SU-DHL-6 (cell line): ENCODE measurements at regions not wholly inside any gene's neighbourhood (a gene's known extent, or its start where the extent isn't known, plus 50 kb on each side); places are given as distances from the start of the nearest gene placed in this dataset.

Experiments used
- CTCF ChIP-seq: fragments of 200-600 bp; sonication (generic); IDR thresholded peaks from one replicate; pipeline ENCODE4 v1.5.1; 2017; ENCODE audit warnings: antibody characterized with exemption, mild to moderate bottlenecking, low read length, moderate library complexity; ENCODE audit not compliant: insufficient read depth, poor library complexity, severe bottlenecking
- EZH2phosphoT487 ChIP-seq: fragments of 200-600 bp; sonication (generic), shearing (Covaris generic); conservative IDR thresholded peaks from 2 replicates; pipeline ENCODE4 v1.6.1; 2018; ENCODE audit warnings: mild to moderate bottlenecking, antibody characterized with exemption, low read length, moderate library complexity, mixed read lengths

DNA sequence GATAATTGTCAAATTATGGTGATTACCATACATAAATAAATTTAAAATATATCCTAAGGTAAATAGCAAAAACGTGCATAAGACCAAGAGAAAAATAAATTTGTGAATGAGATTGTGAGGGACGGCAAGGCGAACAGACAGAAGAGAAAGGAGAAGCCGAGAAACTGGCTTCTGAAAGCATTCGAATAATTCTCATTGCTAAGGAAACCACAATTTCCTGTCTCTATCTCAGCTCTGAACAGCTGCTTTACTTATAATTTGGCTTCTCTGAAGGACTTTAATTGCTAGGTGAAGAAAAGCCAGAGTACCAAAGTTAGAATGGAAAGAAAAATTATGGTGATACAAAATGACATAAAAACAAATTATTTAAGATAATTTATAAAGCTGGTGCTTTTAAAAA is 79.0 kb upstream of the RGS17 start:
- no peak for TF ChIP-seq CTCF
- TF ChIP-seq EZH2phosphoT487: no peak
